Cardiac muscle cell (in vitro differentiated cells and primary cell): ENCODE measurements at regions not wholly inside any gene's neighbourhood (a gene's known extent, or its start where the extent isn't known, plus 50 kb on each side); places are given as distances from the start of the nearest gene placed in this dataset.
"Not testable (repeated sequence)": the region's sequence is repeated elsewhere in the genome, so short reads cannot be mapped to it uniquely, and the experiment has no call there.

Experiments
- DNase-seq, 2 donors: peaks; one replicate each; pipeline versions ENCODE4 v3.0.0 to v3.0.0-alpha.2; 2010 to 2017; ENCODE audit warnings: low read depth in 1 of 2, low spot score in 1 of 2
- H3K27ac ChIP-seq: fragments of 200-600 bp; sonication (generic); 2 replicates; pipeline ENCODE4 v1.5.1; 2016
- H3K27me3 ChIP-seq: fragments of 200-600 bp; sonication (generic); 2 replicates; pipeline ENCODE4 v1.6.0; 2016; ENCODE audit warnings: control low read depth
- H3K36me3 ChIP-seq: fragments of 200-600 bp; sonication (generic); 2 replicates; pipeline ENCODE4 v1.5.1; 2016; ENCODE audit warnings: control low read depth
- H3K4me1 ChIP-seq: fragments of 200-600 bp; sonication (generic); 2 replicates; pipeline ENCODE4 v1.8.1; 2017; ENCODE audit warnings: low read depth, mild to moderate bottlenecking, mixed run types
- H3K4me3 ChIP-seq: fragments of 200-600 bp; sonication (generic); 2 replicates; pipeline ENCODE4 v1.5.1; 2016; ENCODE audit warnings: mild to moderate bottlenecking
- H3K9me3 ChIP-seq: fragments of 200-600 bp; sonication (generic); 2 replicates; pipeline ENCODE4 v1.5.1; 2017; ENCODE audit warnings: low read depth, mild to moderate bottlenecking, control low read depth
- TF ChIP-seq, protein P1 (sequence below): IDR thresholded peaks from 2 replicates; pipeline ENCODE4 v1.5.1; 2012; ENCODE audit warnings: low read depth, mild to moderate bottlenecking, low read length

DNA sequence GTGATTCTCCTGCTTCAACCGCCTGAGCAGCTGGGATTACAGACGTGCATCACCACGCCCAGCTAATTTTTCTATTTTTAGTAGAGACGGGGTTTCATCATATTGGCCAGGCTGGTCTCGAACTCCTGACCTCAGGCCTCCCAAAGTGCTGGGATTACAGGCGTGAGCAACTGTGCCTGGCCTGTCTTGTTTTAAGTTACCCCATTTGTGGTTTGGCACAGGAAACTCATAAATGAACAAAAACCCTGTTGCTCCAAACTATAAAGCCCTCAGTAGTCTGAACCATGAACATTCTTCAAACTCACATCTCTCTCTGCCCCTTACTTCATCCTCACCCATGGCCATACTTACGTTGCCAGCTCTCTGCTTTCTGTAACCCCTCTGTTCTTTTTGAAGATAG, 61.7 kb downstream of the RHOU start:
- H3K4me1 ChIP-seq, H3K27ac ChIP-seq, DNase-seq, H3K9me3 ChIP-seq, H3K36me3 ChIP-seq, H3K4me3 ChIP-seq: not testable (repeated sequence)
- H3K27me3 ChIP-seq: peaks cover 29% of the 10 kb centered on the region

DNA sequence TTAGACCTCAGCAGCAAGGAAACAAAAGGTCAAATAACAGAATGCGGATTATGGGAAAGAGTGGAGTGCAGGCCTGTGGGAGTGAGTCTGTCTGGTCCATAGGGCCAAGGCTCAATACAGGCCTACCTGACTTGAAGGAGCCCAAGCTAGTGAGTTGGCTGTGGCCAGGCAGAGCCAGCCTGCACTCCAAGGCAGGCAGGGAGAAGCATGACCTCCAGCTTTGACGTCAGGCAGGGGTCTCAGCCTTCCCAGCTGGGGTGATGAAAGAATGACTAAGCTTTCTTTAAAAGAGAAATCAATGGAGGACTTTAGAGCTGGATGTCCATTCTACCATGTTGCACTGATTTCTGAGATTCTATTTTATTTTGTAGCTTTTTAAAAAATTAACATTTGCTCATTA, 62.8 kb downstream of the RHOU start:
- no peaks in the 10 kb centered on the region for H3K36me3 ChIP-seq
- TF ChIP-seq, protein P1, sequence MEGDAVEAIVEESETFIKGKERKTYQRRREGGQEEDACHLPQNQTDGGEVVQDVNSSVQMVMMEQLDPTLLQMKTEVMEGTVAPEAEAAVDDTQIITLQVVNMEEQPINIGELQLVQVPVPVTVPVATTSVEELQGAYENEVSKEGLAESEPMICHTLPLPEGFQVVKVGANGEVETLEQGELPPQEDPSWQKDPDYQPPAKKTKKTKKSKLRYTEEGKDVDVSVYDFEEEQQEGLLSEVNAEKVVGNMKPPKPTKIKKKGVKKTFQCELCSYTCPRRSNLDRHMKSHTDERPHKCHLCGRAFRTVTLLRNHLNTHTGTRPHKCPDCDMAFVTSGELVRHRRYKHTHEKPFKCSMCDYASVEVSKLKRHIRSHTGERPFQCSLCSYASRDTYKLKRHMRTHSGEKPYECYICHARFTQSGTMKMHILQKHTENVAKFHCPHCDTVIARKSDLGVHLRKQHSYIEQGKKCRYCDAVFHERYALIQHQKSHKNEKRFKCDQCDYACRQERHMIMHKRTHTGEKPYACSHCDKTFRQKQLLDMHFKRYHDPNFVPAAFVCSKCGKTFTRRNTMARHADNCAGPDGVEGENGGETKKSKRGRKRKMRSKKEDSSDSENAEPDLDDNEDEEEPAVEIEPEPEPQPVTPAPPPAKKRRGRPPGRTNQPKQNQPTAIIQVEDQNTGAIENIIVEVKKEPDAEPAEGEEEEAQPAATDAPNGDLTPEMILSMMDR: no peak
- peak in 1 of 2 donors; percentile 73 for DNase-seq
- H3K4me1 ChIP-seq: peaks cover 3% of the 10 kb centered on the region
- H3K27me3 ChIP-seq: peaks cover 29% of the 10 kb centered on the region
- H3K4me3 ChIP-seq: no peak overlapping the region
- H3K9me3 ChIP-seq: no peaks in the 10 kb centered on the region
- no peak overlapping the region for H3K27ac ChIP-seq

DNA sequence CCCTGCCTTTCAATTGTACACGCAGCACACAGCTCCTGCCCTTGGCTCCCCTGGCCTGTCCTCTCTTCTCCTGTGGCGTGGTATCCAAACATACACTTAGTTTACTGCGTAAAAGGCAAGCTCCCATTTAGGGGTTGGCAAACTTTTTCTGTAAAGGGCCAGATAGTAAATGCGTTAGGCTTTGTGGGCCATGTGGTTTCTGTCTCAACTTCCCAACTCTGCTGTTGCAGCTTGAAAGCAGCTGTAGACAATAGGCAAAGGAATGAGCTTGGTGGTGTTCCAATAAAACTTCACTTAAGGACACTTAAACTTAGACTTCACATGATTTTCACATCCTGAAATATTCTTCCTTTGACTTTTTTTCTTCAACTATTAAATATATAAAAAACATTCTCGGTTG, 63.3 kb downstream of the RHOU start:
- Histone ChIP-seq H3K4me1 (peaks cover 3% of the 10 kb centered on the region), H3K36me3 (no peaks in the 10 kb centered on the region), H3K27me3 (peaks cover 25% of the 10 kb centered on the region), H3K9me3 (no peaks in the 10 kb centered on the region), H3K27ac (no peak overlapping the region), H3K4me3 (no peak overlapping the region)
- DNase-seq: peak in 1 of 2 donors; percentile 95
- TF ChIP-seq, protein P1: no peak

DNA sequence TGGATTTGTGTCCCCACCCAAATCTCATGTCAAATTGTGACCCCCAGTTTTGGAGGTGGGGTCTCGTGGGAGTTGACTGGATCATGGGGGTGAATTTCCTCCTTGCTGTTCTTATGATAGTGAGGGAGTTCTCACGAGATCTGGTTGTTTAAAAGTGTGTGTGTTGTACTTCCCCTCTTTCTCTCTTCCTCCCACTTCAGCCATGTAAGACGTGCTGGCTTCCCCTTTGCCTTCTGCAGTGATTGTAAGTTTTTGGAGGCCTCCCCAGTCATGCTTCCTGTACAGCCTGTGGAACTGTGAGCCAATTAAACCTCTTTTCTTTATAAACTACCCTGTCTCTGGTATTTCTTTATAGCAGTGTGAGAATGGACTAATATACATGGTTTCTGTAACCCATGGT, 64.6 kb downstream of the RHOU start:
- no peak overlapping the region for H3K4me3 ChIP-seq
- peaks cover 3% of the 10 kb centered on the region for H3K4me1 ChIP-seq
- DNase-seq: no peak
- TF ChIP-seq, protein P1: no peak
- H3K9me3 ChIP-seq: no peaks in the 10 kb centered on the region
- peaks cover 17% of the 10 kb centered on the region for H3K27me3 ChIP-seq
- no peaks in the 10 kb centered on the region for H3K36me3 ChIP-seq
- no peak overlapping the region for H3K27ac ChIP-seq

DNA sequence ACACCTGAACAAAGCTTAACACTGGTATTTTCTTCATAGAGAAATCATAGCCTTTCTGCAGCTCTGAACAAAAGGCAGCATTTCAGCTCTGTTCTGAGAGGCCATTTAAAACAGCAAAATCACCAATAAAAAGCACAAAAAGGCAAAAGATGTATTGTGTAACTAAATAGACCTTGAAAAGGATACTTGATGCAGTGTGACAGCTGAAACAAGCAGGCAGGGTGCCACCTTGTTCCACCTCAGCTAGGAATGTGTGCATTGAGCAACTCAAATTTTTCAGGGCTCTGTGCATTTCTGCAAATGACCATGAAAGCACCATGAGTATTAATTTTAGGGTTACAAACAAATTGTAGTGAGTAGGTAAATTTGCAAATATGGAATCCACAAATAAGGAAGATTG, 65.8 kb downstream of the RHOU start:
- Histone ChIP-seq H3K27me3 (peaks cover 10% of the 10 kb centered on the region), H3K9me3 (no peaks in the 10 kb centered on the region), H3K27ac (no peak overlapping the region), H3K4me1 (peaks cover 3% of the 10 kb centered on the region), H3K4me3 (no peak overlapping the region), H3K36me3 (no peaks in the 10 kb centered on the region)
- peak in 1 of 2 donors; percentile 35 for DNase-seq
- TF ChIP-seq, protein P1: no peak

DNA sequence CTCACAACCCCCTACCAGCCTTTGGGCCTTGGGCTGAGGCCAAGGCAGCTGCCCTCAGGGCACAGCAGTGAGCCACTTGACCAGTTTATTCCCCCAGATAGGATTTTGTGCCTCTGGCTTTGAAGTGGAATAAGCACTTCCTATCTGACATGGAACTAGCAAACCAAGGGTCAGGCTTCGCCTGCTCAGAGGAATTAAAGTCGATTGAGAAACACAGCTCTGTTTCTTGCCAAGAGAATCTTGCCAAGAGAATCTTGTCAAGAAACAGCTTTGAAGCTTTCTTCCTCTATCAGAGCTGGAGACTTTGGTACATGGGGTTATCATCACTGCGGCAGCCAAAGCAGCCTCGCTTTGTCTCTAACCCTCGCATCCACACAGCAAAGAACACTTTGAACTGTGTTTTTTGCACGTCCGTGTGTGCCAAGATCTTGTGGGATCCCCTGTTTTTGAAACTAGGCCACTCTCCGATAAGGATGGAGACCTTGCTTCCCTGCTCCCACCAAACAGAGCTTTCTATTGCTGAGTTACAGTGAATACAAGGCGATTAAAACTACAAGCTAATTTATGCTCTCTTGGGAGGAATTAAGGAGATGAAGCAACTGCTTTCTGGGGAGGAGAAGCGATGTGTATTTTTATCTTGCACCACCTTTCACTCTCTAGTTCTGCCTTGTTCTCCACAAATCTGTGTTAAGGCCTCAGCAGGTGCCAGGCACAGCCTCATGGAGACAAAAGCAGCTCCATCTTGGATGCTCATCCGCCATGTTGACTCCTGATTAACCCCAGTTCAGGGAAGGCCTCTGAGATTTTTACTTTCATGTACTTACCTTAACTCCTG, 67.3 kb downstream of the RHOU start:
- Histone ChIP-seq H3K9me3 (no peaks in the 10 kb centered on the region), H3K4me3 (no peak overlapping the region), H3K27me3 (peaks cover 10% of the 10 kb centered on the region), H3K4me1 (peaks cover 3% of the 10 kb centered on the region), H3K27ac (no peak overlapping the region), H3K36me3 (no peaks in the 10 kb centered on the region)
- TF ChIP-seq, protein P1: no peak
- peak in 1 of 2 donors; percentile 95 for DNase-seq
